NOMO-1 treated with dmso at 0.1 percent for 144 hours (cell line): ENCODE measurements at regions not wholly inside any gene's neighbourhood (a gene's known extent, or its start where the extent isn't known, plus 50 kb on each side); places are given as distances from the start of the nearest gene placed in this dataset.

Experiments
- DNase-seq: peaks from one replicate; lab custom pipeline; 2025; ENCODE audit not compliant: unreplicated experiment; lab: John Stamatoyannopoulos, UW

DNA sequence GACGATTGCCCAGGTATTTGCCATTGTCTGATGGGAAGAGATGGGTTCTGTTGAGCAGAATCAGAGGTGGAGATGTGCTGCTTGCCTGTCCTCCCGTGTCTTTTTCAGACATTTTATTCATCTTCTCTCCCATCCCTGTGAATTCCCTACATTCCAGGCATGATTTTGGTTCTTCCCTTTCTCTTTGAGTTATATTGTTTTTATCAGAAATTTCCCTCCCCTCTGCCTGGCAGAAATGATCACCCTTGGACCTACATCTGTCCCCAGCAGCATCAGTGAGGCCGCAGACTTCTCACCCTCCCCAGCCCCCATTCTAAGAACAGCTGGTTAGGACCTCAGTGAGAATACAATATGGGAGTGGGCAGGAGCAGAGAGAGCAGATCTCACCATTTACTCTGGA is 640.2 kb downstream of the CCDC171 start:
- DNase-seq, result no peak

DNA sequence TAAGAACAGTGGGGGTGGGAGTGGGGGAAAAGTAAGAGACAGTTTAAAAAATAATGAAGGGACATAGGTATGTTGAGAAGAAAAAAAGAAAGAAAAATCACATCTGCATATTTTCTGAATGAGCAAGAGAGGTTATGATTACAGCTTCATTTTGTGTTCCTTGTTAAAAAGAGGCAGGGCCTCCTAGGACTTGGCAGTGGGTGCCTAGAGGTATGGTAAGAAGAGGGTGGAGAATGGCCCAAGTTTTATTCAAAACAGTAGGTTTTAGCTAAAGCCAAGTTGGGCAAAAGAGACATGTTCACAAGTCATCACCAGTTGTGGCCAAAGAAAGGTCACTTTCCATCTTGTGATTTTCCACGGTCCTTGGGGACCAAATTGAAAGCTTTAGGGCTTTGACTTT is 643.4 kb downstream of the CCDC171 start:
- no peak for DNase-seq

DNA sequence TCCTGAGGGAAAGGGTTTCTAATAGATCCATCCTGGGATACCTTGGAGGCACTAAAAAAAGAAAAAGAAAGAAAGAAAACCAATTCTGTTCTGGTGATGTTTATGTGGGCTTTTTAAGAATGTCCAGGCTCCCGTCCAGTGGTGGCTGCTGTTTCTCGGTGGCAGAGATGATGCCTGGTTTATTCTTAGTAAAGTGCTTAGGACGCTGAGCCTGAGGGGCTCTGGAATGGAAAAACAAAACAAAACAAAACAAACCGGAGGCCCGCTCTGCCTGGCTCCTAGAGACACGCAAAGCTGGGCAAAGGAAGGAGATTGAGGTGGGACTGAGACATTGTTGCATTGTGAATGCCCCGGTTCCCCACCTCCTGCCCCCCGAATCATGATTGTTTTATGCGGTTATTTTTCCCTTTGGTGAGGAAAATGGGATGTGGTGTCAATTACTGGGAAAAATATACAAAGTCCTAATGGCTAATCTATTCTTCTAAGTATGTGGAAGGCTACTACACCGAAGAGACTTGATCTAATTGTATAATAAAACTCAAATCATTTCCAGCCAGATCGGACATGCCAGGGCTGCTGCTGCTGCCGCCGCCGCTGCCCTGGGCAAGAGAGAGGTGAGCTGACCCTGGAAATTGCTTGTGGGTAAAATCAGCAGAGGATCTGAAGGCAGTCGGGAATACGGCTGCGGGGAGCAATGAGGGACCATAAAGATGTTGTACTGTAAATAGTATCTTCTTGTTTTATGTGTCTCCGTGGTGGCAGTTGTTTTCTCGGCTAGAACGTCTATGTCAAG is 644.9 kb downstream of the CCDC171 start:
- no peak for DNase-seq

DNA sequence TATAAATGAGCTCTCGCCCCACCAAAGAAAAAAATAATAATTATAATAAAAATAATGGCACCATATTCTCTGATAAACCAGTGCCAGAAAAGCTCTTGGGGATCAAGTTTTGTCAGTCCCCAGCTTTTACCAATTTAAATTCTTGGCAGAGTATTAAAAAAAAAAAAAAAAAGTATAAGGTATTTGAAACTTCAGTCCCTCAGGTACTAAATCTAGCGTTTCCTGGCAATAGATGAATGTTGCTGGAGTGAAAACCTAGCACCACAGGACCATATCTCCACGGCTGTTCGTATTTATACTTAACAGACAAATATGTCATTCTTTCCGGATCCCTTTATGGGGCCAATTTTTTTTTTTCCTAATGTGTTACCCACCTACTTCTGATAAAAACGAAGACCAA is 646.2 kb downstream of the CCDC171 start:
- no peak for DNase-seq

DNA sequence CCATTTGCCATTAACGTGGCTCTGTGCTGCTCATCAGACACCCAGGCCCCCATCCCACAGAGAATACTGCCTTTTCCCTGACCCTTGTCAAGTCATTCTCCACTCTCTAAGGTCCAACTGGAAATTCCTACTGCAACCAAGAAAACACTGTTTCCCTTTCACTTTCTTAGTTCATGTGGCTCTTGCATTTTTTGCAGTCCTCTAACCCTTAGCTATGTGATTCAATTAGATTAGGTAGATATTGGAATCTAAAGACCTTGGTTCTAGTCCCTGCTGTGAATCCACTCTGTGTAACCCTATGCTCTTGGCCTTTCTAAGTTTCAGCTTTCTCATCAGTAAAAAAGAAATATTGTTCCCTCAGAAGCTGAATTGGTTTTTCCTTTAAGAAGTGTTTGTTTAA is 649.4 kb downstream of the CCDC171 start:
- DNase-seq, result no peak

DNA sequence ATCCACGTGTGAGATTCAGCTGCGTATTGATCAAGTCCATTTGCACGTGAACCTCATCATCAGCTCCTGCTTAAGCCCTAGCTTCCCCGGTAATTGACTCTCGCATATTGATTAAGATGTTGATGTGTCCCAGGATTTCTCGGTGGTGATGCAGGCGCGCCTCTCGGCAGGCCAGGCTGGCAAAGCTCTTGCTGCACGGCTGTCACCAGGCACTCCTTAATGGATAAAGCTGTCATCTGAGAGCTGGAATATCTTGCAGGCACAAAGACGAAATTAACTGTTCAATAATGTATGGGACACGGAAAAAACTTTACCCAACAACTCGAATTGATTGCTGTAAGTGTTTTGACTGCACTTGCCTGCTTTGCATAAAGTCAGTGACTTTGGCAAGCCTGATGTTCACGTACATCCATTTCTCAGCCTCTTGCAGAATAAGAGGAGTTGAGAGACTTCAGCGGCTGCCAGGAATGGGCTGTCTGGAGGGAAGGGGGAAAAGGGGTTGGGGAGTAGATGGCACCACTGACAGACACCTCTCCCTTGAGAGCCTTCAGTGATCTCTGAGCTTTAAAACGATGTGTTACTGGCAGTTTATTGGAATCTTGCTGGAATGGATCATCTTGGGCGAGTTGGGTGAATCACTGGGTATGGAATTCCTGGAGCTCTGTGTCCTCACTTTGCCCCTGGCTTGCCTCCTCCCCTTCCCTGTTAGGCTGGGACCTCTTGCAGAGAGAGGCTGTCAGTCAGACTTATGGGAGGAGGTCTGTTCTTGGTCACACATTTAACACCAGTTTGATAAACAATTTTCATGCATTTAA is 650.3 kb downstream of the CCDC171 start:
- DNase-seq, result no peak

DNA sequence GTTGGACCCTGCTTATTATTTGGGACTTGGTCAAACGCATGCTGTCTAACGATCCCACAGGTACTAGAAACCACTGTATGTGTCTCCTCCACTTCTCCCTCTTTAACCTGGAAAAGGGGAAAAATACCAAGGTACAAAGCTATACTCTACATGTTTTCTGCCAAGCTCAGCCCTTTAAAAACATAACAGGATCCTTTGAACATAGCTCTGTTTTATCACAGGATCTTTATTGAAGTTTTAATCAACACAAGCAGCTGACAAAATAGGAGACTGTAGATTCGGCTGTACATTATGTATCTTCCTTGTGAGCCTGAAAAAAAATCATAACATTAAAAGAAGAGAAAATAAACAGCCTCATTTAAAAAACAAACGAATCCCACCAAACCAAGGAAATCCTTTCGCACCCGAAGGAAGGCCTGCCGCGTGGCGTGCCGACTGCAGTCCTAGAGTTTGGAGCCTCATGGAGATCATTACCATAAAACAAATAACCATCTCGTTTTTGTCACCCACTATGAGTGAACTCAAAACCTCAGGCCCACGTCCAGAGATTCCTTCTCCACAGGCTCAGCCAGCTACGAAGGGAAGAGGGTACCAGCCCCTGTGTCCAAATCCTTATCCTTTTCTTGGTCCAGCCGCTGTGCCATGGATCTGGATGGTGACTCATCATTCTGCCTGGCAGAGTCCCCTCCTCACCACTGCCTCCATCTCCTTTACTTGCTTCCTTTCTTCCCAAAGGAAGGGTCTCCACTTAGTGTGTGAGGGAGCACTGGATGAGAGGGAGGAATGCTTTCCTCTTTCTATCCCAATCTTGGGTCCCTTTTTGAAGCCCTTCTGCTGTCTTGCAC is 651.1 kb downstream of the CCDC171 start:
- DNase-seq, result no peak

DNA sequence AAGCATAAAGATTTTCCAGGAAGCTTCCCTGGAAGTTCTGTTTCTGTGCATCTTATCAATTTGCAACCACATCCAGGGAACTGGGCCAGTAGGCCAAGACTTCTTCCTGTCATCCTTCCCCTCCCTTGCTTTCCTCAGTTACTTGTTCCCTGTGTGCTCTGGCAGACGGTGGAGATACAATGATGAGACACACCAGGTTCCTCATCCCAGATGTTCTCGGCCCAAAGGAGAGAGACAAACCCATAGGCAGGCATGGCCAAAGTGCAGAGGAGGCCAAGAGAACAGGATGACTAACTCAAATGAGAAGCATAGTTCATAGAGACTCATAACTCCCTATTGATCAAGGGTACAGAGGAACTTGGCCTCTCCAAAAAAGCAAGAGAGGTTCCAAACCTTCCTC is 652.6 kb downstream of the CCDC171 start:
- no peak for DNase-seq

DNA sequence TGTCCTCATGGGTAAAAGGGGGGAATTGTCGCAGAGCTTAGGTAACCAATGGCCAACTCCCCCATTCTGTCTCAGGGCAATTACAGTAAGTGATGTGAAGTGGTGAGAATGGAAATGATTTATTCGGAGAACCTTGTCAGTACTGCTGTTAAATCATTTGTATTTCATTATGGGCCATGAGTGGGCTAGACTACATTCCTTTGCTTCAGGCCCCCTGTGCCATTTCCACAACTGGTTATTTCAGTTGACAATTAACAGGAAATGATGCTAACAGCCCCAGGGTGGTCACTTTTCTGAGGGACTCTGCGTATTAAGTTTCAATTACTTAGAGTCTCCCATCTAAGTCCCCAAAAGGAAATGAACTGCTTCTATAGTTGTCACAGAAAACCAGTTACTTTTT is 653.7 kb downstream of the CCDC171 start:
- DNase-seq, result no peak

DNA sequence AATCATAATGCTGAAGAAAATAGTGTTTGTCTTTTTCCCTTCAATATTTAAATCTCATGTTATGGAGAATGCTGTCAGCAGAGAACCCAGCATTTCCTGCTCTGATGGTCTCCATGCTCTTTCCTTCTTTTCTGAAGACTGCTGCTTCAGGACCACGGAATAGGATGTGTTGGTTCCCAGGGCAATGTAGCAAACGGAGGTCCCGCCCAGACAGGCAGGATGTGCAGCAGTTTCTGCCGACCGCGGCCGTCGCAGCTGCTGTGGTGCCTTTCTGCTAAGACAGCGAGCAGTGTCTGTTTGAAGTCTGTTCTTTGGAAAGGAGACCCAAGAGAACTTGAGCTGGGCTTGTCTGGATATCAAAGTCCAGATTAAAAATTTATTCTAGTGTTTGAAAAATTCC is 654.3 kb downstream of the CCDC171 start:
- no peak for DNase-seq

DNA sequence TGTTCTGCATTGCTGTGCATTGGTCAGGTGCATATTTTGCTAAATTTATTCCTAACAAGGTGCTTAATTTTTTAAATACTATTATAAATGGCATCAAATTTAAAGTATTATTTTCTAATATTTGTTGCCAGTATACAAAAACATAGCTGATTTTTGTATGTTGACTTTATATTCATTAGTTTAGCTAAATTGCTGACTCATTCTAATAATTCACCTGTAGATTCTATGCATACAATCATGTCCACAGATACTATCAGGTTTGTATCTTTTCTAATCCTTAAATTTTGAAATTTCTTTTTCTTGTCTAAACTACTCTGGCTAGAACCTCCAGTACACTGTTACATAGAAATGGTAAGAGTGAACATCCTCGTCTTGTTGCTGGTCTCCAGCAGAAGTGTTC is 657.6 kb downstream of the CCDC171 start:
- no peak for DNase-seq

DNA sequence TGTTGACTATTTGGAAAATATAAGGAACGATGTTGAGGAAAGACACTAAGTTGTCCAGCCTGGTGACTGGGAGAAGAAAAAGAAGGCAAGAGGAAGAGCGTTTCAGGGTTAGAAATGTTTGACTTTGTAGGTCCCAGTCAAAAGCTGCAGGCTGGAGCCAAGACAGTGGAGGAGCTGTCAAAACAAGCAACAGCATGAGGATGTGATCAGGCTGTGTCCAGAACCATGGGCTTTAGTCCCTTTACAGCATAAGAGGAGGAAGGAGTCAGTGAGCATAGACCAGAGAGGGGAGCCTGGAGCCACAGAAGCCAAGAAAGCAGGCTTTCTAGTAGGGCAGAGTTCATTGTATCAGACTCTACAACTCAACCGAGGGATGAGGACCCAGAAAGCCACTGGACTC is 658.5 kb downstream of the BNC2 start:
- no peak for DNase-seq

DNA sequence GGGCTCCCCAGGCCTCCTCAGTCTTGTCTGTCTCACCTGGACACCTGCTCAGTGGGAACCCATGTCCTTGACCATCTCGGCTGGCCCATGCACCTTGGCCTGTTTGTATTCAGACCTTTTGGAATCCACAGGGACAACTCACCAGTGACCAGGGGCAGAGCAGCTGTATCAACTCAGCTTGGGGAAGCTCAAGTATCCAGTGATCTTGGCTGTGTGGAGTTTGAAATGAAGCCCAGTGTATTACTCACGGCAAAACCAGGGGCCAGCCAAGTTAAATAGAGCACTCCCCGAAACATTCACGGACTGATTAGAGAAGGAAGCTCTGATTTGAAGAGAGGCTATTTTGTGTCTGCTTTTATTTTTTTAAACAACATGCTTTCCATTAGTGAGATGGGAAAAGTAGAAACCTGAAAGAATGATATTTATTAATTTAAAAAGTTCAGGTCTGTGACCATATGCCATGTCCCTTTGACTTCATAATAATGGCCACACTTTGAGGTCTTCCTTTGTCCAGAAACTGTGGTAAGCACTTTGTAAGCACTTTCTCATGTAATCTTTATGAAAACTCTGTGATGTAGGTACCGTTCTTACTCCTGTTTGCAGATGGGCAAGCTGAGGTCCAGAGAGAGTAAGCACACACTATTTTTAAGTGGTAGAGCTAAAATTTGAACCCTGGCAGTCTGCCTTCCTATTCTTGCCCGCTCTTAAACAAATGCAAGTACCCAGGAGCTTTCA is 656.5 kb downstream of the BNC2 start:
- DNase-seq, result no peak

DNA sequence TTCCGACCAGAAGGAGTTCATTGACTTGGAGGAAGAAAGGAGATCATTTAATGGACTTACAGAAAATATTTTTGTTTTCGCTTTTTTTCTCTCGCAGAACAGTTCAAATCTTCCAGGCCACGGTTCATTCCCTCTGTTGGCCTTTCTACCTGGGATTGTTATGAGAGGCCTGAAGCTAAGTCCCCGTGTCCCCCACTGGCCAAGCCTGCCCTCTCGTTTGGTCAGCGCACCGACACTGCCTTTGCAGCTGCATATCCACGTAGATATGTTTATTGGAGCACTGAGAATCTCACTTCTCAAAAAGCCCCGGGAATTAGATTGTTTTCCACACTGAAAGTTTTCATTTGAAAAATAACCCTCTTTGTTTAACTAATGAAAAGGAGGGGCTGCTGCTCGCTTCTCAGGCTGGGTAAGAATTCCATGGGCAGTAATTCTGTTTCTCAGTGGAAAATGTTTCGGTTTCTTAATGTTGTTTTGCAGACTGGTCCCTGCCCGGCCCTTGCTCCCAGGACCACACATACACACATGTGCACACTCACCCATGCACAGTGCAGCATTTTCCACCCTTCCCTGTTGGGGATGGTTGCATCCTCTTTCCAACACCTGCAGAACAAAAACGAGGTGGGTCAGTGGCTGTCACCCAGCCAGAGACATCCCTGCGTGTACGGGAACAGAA is 655.7 kb downstream of the BNC2 start:
- no peak for DNase-seq

DNA sequence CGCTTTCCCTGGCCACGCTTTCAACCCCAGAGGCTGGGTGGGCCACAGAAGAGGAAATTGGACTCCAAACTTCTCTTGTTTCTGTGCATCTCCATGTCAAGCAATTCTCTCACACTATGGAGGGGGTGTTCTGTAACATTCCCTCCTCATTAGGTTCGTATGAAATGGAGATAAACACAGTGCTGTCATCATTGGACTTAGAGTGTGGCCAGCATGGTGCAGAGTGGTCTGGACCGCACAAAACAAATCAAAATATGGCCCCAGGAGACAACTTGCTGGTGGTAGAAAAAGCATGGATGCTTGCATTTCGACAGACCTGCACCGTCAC is 655.2 kb downstream of the BNC2 start:
- DNase-seq, result no peak

DNA sequence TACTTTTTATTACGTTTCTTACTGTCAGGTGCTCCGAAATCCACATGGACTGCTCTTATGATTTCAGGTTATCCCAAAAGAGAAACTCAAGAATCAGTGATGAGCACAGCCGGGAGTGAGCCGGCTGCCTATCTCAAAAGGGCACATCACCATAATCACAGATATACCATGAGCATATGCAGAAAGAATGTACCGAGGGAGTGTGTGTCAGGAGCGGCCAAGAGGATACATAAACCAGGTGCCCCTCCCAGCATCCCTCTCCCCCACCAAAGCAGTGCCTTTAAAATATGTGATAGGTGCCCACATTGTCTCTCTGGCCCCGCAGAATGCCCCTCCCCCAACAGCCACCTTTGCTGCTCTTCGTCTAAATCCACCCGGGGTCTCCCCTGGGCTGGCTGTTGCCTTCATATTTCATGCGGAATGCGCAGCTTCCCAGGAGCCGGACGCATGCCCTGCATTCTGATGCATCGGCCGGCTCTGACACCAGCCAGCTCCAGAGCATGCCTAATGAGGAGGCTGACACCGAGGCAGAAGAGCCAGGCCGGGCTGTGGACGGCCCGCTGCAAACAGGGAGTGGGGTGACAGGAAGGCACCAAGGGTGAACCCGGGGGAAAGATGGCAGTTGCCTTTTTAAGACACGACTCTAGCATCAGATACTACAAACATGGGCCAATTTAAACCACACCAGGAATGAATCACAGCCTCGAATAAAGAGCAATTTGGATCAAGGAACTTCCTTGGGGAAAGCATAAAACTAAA is 652.3 kb downstream of the BNC2 start:
- DNase-seq, result no peak

DNA sequence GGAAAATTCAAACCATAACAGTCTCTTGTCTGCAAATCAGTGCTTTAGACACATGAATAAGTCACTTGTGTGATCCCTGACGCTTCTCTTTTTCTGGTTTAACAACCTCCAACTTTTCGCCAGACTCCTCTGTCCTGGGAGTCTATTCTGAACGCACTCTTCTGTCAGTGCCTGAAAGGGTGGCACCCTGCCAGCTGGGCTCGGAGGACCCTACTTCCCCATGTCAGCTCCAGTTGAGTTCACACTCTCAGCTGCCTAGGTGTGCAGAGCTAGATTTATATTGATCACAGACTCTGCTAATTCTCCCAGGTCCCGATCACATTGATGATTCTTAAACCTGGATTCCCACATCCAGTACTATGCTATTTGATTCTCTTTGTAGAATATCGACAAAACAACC is 649.1 kb downstream of the BNC2 start:
- DNase-seq, result no peak

DNA sequence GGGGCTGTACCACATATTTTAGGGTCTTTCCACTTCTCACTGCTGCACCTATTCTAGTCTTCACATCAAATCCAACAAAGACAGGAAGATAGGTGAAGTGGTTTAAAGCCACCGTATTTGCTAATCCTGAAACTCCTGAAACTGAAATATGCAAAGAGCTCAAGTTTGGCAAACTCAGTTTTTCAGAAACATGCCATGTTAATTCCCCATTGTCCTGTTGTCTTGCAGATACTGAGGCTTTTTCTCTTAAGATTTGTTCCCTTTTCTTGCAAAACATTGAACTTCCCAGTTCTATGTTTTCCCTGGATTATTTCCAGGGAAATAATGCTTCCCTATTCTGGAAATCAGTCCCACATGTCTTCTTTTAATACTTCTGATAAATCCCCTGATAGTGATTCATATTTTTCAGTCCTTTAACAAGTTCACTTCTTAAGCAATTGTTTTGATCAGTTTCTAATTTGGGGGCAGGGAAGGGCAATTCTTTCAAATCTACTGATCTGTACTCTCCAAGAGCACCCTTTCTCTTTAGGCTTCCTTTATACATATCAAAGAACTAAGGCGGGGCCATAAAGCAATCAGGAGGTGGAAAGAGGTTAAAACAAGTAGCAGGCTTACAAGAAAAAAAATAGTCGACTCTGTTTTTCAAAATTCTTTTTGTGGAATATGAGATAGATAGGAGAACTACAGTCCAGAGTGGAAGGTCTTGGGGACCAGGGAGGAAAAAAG is 648.5 kb downstream of the BNC2 start:
- DNase-seq, result no peak
